Activated CD8-positive, alpha-beta T cell treated with anti-CD3 and anti-CD28 coated beads for 36 hours (primary cell): ENCODE measurements at regions not wholly inside any gene's neighbourhood (a gene's known extent, or its start where the extent isn't known, plus 50 kb on each side); places are given as distances from the start of the nearest gene placed in this dataset.

Source experiments
- ATAC-seq: fragments of 200-7000 bp; cut with Tn5 transposase; one replicate; pipeline ENCODE4 v1.10.0; 2021; ENCODE audit warnings: mild to moderate bottlenecking, moderate library complexity
- CTCF ChIA-PET: fragments of 350-600 bp; sonication (Branson Sonifier 250); formaldehyde crosslinking; loops from one replicate; lab custom pipeline; 2021; ENCODE audit warnings: antibody characterized with exemption; lab: Charles Lee
- POLR2A ChIA-PET: fragments of 350-600 bp; sonication (Branson Sonifier 250); formaldehyde crosslinking; loops from one replicate; lab custom pipeline; 2021; ENCODE audit warnings: antibody characterized with exemption; lab: Charles Lee
- DNase-seq: peaks from one replicate; pipeline ENCODE4 v3.0.0-alpha.2; 2020
- H3K27ac Mint-ChIP-seq: one replicate; pipeline ENCODE4 v1.8.0; 2021; ENCODE audit warnings: mild to moderate bottlenecking, mixed read lengths
- H3K27me3 Mint-ChIP-seq: one replicate; pipeline ENCODE4 v1.8.0; 2021; ENCODE audit warnings: mixed read lengths
- H3K36me3 Mint-ChIP-seq: one replicate; pipeline ENCODE4 v1.8.0; 2021; ENCODE audit warnings: low read depth, mixed read lengths
- H3K4me1 Mint-ChIP-seq: one replicate; pipeline ENCODE4 v1.8.0; 2021; ENCODE audit warnings: low read depth, mixed read lengths
- H3K4me3 Mint-ChIP-seq: one replicate; pipeline ENCODE4 v1.8.0; 2021; ENCODE audit warnings: mild to moderate bottlenecking, moderate library complexity, mixed read lengths
- H3K9me3 Mint-ChIP-seq: one replicate; pipeline ENCODE4 v1.8.0; 2021; ENCODE audit warnings: mixed read lengths
- intact Hi-C: fragments of 100-400 bp; cut with micrococcal nuclease; formaldehyde crosslinking; loops from one replicate; pipeline ENCODE4 v1.10.0; 2022
- TF ChIP-seq, protein P1 (sequence below): fragments of 200-600 bp; IDR thresholded peaks from one replicate; pipeline ENCODE4 v1.8.0; 2022; ENCODE audit warnings: antibody characterized with exemption, mild to moderate bottlenecking

DNA sequence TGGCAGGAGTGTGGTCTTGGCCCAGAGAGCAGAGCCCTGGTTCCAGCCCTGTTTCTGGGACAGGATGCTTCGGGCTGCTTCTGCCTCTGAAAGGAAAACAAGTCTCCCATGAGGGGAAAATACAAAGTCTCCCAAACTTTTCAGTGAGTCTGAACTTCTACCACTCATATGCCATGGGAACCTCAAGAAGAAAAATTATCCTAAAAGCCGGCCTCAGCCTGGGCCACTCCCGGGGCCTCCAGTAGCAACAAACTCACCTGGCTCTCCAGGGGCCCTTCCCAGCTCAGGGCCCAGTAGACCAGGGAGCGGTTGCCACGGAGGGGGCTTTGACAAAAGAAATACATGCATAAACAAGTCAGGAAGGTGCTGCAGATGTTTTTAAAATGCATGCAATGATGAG, 289.2 kb upstream of the HDAC4 start:
- CTCF ChIA-PET = no interaction called here
- H3K27ac Mint-ChIP-seq = no peak overlapping the region
- ATAC-seq (no peak), DNase-seq (no peak)
- no peaks in the 10 kb centered on the region for H3K4me1 Mint-ChIP-seq
- no peaks in the 10 kb centered on the region for H3K36me3 Mint-ChIP-seq
- TF ChIP-seq, protein P1, sequence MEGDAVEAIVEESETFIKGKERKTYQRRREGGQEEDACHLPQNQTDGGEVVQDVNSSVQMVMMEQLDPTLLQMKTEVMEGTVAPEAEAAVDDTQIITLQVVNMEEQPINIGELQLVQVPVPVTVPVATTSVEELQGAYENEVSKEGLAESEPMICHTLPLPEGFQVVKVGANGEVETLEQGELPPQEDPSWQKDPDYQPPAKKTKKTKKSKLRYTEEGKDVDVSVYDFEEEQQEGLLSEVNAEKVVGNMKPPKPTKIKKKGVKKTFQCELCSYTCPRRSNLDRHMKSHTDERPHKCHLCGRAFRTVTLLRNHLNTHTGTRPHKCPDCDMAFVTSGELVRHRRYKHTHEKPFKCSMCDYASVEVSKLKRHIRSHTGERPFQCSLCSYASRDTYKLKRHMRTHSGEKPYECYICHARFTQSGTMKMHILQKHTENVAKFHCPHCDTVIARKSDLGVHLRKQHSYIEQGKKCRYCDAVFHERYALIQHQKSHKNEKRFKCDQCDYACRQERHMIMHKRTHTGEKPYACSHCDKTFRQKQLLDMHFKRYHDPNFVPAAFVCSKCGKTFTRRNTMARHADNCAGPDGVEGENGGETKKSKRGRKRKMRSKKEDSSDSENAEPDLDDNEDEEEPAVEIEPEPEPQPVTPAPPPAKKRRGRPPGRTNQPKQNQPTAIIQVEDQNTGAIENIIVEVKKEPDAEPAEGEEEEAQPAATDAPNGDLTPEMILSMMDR = no peak
- H3K27me3 Mint-ChIP-seq = peaks cover 11% of the 10 kb centered on the region
- POLR2A ChIA-PET = no interaction called here
- no peaks in the 10 kb centered on the region for H3K9me3 Mint-ChIP-seq
- intact Hi-C loops = no loop called here
- H3K4me3 Mint-ChIP-seq = no peak overlapping the region

DNA sequence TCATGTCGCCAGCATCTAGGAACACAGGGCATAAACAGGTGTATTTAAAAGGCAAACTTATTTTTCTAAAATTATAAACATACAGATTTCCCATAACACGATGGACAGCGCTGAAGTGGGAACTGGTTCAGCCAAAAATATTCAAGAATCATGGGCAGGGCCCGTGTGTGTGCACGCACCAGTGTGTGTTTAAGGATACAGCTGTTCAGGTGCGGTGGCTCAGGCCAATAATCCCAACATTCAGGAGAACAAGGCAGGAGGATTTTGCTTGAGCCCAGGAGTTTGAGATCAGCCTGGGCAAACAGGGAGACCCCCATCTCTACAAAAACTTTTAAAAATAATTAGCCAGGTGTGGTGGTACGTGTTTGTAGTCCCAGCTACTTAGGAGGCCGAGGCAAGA, 288.6 kb upstream of the HDAC4 start:
- no peak overlapping the region for H3K4me3 Mint-ChIP-seq
- ChIA-PET CTCF (interaction anchor here (0.6 kb wide), 1 partner anchor 731 kb away, joined by 3 read pairs; no protein-coding TSS in a partner anchor), POLR2A (no interaction called here)
- ATAC-seq (no peak), DNase-seq (no peak)
- TF ChIP-seq, protein P1 = no peak
- intact Hi-C loops = no loop called here
- H3K27me3 Mint-ChIP-seq = peaks cover 12% of the 10 kb centered on the region
- no peaks in the 10 kb centered on the region for H3K4me1 Mint-ChIP-seq
- no peaks in the 10 kb centered on the region for H3K9me3 Mint-ChIP-seq
- no peaks in the 10 kb centered on the region for H3K36me3 Mint-ChIP-seq
- H3K27ac Mint-ChIP-seq = no peak overlapping the region

DNA sequence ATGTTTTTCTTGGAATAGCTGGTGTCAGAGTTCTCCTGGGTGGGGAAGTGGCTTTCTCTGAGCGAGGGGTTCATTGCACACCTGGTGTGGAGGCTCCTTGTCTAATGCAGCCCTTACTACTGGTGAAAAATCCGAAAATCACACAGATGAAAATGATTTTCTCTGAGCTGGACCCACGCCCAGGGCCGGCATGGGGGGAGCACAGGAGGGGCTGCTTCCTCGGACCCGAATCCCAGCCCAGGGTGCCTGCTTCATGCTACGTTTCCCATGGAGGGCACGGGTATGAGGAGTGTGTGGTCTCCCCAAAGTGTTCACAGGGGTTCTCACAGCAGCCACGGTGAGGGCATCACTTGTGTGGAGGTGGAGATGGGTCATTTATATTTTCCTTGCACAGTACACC, 288.0 kb upstream of the HDAC4 start:
- peaks cover 18% of the 10 kb centered on the region for H3K27me3 Mint-ChIP-seq

DNA sequence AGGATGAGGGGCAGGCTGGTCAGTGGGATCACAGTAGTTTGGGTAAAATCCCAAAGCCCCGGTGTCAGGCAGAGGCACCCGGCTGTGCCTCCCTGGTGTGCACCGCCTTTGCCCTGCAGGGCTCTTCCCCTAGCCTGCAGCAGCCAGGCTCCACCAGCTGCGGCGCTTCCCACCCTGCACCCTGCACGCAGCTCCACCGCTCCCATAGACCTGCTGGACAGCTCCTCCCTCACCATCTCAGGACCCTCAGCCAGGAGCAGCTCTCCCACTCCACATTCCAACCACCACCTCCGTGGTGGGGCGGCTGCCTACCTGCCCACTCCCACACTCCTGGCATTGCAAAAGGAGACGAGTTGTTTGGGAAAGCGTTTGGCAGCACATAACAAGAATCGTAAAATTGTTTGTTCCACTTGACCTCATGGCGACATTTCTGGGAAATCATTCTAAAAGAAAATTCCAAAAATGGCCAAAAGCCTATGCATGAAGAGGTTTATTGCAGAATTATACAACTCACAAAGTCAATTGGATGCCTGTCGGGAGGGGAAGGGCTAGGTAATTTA, 287.4 kb upstream of the HDAC4 start:
- Mint-ChIP-seq H3K4me3 (no peak overlapping the region), H3K36me3 (no peaks in the 10 kb centered on the region), H3K27ac (no peak overlapping the region), H3K9me3 (no peaks in the 10 kb centered on the region), H3K27me3 (peaks cover 19% of the 10 kb centered on the region), H3K4me1 (no peaks in the 10 kb centered on the region)
- ATAC-seq (peak; percentile 45), DNase-seq (peak; percentile 15)
- ChIA-PET POLR2A (no interaction called here), CTCF (interaction anchor here (0.6 to 1.0 kb wide), 2 partner anchors 35 to 199 kb away, joined by 3 read pairs; no protein-coding TSS in a partner anchor)
- intact Hi-C loops = no loop called here
- TF ChIP-seq, protein P1 = no peak

More for the DNA sequence above, 288.0 kb upstream of the HDAC4 start:
- ChIA-PET CTCF (interaction anchor here (0.6 to 1.0 kb wide), 2 partner anchors 36 to 731 kb away, joined by 3 read pairs; no protein-coding TSS in a partner anchor), POLR2A (no interaction called here)
- Mint-ChIP-seq H3K4me1 (no peaks in the 10 kb centered on the region), H3K9me3 (no peaks in the 10 kb centered on the region), H3K27ac (no peak overlapping the region), H3K4me3 (no peak overlapping the region), H3K36me3 (no peaks in the 10 kb centered on the region)
- DNase-seq = no peak
- no peak for ATAC-seq
- TF ChIP-seq, protein P1 = no peak
- intact Hi-C loops = no loop called here

DNA sequence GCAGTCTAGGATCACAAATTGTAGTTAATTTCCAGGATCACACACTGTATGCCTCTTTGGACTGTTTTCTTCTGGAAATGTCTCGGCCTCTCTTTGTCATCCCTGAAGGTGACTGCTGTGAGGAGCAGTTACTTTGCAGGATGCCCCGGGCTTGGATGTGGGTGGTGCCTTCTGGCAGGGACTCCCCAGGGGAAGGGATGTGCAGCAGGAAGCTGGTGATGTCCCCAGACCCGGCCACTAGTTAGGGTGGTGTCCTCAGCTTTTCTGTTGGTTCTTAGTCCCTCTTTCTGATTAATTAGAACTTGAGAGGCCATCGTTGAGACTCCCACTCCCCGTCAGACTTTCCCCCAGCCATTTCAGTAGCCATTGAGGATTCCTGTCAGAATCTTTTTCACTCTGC, 286.6 kb upstream of the HDAC4 start:
- Mint-ChIP-seq H3K9me3 (no peaks in the 10 kb centered on the region), H3K4me3 (no peak overlapping the region), H3K27ac (no peak overlapping the region), H3K27me3 (peaks cover 22% of the 10 kb centered on the region), H3K36me3 (no peaks in the 10 kb centered on the region), H3K4me1 (no peaks in the 10 kb centered on the region)
- ATAC-seq (no peak), DNase-seq (no peak)
- TF ChIP-seq, protein P1 = no peak
- intact Hi-C loops = no loop called here
- ChIA-PET CTCF (no interaction called here), POLR2A (no interaction called here)
